ENCODE measurements at regions not wholly inside any gene's neighbourhood (a gene's known extent, or its start where the extent isn't known, plus 50 kb on each side); places are given as distances from the start of the nearest gene placed in this dataset.

- TF ChIP-seq USF2 (CRISPR knock-in tag; IDR thresholded peaks at IDR 0.05), result no peak
- TF ChIP-seq IRF2 (CRISPR knock-in tag; IDR thresholded peaks at IDR 0.05; ENCODE audit: borderline replicate concordance, low read depth), result no peak
- TF ChIP-seq OVOL2 (CRISPR knock-in tag; IDR thresholded peaks at IDR 0.05; ENCODE audit: borderline replicate concordance), result no peak
- TF ChIP-seq ATF3 (CRISPR knock-in tag; conservative IDR thresholded peaks at IDR 0.05), result no peak
- no peak for TF ChIP-seq PRRX2 (CRISPR knock-in tag; IDR thresholded peaks at IDR 0.05)
- no peak for TF ChIP-seq CREM (CRISPR knock-in tag; IDR thresholded peaks at IDR 0.05)
- no peak for TF ChIP-seq NFE2L1 (CRISPR knock-in tag; IDR thresholded peaks at IDR 0.05)
- TF ChIP-seq ZBTB43 (CRISPR knock-in tag; IDR thresholded peaks at IDR 0.05), result no peak
Observed at GRCh38 chr11:36791957-36792356, 193.9 kb upstream of the RAG2 start (continued).

GRCh38 chr11:36790526-36790925 is 192.5 kb upstream of the RAG2 start:
- Mint-ChIP-seq H3K9me3 (peaks cover 74% of the 10 kb centered on the region), H3K27ac (no peak overlapping the region), H3K4me1 (peaks cover 3% of the 10 kb centered on the region; the same call in 1 of the 2 replicates), H3K4me3 (no peak overlapping the region), H3K27me3 (ENCODE audit: low read depth) (peaks cover 5% of the 10 kb centered on the region; the same call in 1 of the 2 replicates), H3K36me3 (peaks cover 47% of the 10 kb centered on the region)
- ATAC-seq (no peak), DNase-seq (ENCODE audit: low spot score) (no peak)
- TF ChIP-seq E2F1 (CRISPR knock-in tag; IDR thresholded peaks at IDR 0.05) (no peak), SP1 (CRISPR knock-in tag; conservative IDR thresholded peaks at IDR 0.05) (no peak), FOXP1 (CRISPR knock-in tag; IDR thresholded peaks at IDR 0.05; ENCODE audit: borderline replicate concordance) (no peak), TP53 (CRISPR knock-in tag; IDR thresholded peaks at IDR 0.05) (no peak), FOXK1 (CRISPR knock-in tag; IDR thresholded peaks at IDR 0.05) (no peak), FOXP4 (CRISPR knock-in tag; IDR thresholded peaks at IDR 0.05) (no peak), ZNF396 (CRISPR knock-in tag; IDR thresholded peaks at IDR 0.05; ENCODE audit: borderline replicate concordance) (no peak), EMX1 (CRISPR knock-in tag; IDR thresholded peaks at IDR 0.05) (no peak), ZNF317 (CRISPR knock-in tag; IDR thresholded peaks at IDR 0.05; ENCODE audit: borderline replicate concordance, low read depth) (no peak), NR1H2 (CRISPR knock-in tag; IDR thresholded peaks at IDR 0.05) (no peak), ERG (CRISPR knock-in tag; IDR thresholded peaks at IDR 0.05) (no peak), ZNF532 (CRISPR knock-in tag; IDR thresholded peaks at IDR 0.05; ENCODE audit: borderline replicate concordance) (no peak), PRRX2 (CRISPR knock-in tag; IDR thresholded peaks at IDR 0.05) (no peak), ZNF416 (CRISPR knock-in tag; IDR thresholded peaks at IDR 0.05) (no peak), PRDM15 (CRISPR knock-in tag; IDR thresholded peaks at IDR 0.05) (no peak), MXD4 (CRISPR knock-in tag; IDR thresholded peaks at IDR 0.05; ENCODE audit: borderline replicate concordance) (no peak)
- POLR2A ChIA-PET, result interaction anchor here (0.5 kb wide), 1 partner anchor 1294 kb away, joined by 3 read pairs; no protein-coding TSS in a partner anchor
- CTCF ChIA-PET, result no interaction called here

Data from WTC11 (cell line).